Suprapubic skin (tissue), 4 donors: ENCODE measurements at regions not wholly inside any gene's neighbourhood (a gene's known extent, or its start where the extent isn't known, plus 50 kb on each side); places are given as distances from the start of the nearest gene placed in this dataset.
"Not testable (repeated sequence)": the region's sequence is repeated elsewhere in the genome, so short reads cannot be mapped to it uniquely, and the experiment has no call there.

Source experiments
- DNase-seq, 2 donors: peaks; one replicate each; pipeline ENCODE4 v3.0.0-alpha.2; 2019; ENCODE audit warnings: low spot score in 2 of 2
- H3K27ac ChIP-seq: fragments of 200-600 bp; sonication (generic); one replicate; pipeline ENCODE4 v1.5.1; 2019
- H3K27me3 ChIP-seq: fragments of 200-600 bp; sonication (generic); one replicate; pipeline ENCODE4 v1.5.1; 2019
- H3K36me3 ChIP-seq: fragments of 200-600 bp; sonication (generic); one replicate; pipeline ENCODE4 v1.5.1; 2019
- H3K4me1 ChIP-seq: fragments of 200-600 bp; sonication (generic); one replicate; pipeline ENCODE4 v1.5.1; 2019
- H3K4me3 ChIP-seq: fragments of 200-600 bp; sonication (generic); one replicate; pipeline ENCODE4 v1.5.1; 2019; ENCODE audit warnings: mild to moderate bottlenecking
- H3K9me3 ChIP-seq: fragments of 200-600 bp; sonication (generic); one replicate; pipeline ENCODE4 v1.5.1; 2019
- CTCF ChIP-seq, 2 donors: fragments of 200-600 bp in 1 of 2; fragments of 450-650 bp in 1 of 2; sonication (generic) in 1 of 2; IDR thresholded peaks; one replicate each; pipeline ENCODE4 v1.5.1; 2016 to 2019; ENCODE audit warnings: antibody characterized with exemption in 2 of 2, mild to moderate bottlenecking in 1 of 2, moderate library complexity in 1 of 2
- EP300 ChIP-seq: sonication (generic); formaldehyde crosslinking; IDR thresholded peaks from one replicate; pipeline ENCODE4 v1.6.1; 2017; ENCODE audit warnings: antibody characterized with exemption
- POLR2A ChIP-seq, 2 donors: fragments of 450-650 bp; IDR thresholded peaks; one replicate each; pipeline ENCODE4 v1.6.1; 2017; ENCODE audit warnings: antibody characterized with exemption in 2 of 2, mild to moderate bottlenecking in 2 of 2, moderate library complexity in 2 of 2
- POLR2AphosphoS5 ChIP-seq, 3 donors: sonication (generic); formaldehyde crosslinking; IDR thresholded peaks; one replicate each; pipeline ENCODE4 v1.6.1; 2017; ENCODE audit warnings: antibody characterized with exemption in 3 of 3
- WGBS: methylation state at CpG from one replicate; pipeline ENCODE4 v1.1.5; 2018; 5-methylcytosine and 5-hydroxymethylcytosine counted together

- no peak overlapping the region for H3K27ac ChIP-seq
- no peak for DNase-seq
- H3K36me3 ChIP-seq = no peaks in the 10 kb centered on the region
- H3K4me3 ChIP-seq = no peak overlapping the region
- H3K4me1 ChIP-seq = no peaks in the 10 kb centered on the region
- WGBS = 74% methylated on average over 3 of the region's 3 CpGs
- peaks cover 3% of the 10 kb centered on the region for H3K27me3 ChIP-seq
- H3K9me3 ChIP-seq = no peaks in the 10 kb centered on the region
- TF ChIP-seq POLR2AphosphoS5 (IDR thresholded peaks at IDR 0.05) = no peak
- no peak for TF ChIP-seq CTCF (IDR thresholded peaks at IDR 0.05)
- TF ChIP-seq EP300 = no peak
- TF ChIP-seq POLR2A (IDR thresholded peaks at IDR 0.05) = no peak
Measured at GRCh38 chr15:79728867-79729266, 167.9 kb downstream of the MTHFS start.

GRCh38 chr15:79736435-79737000, 160.3 kb downstream of the MTHFS start:
- H3K9me3 ChIP-seq = no peaks in the 10 kb centered on the region
- WGBS = 32% methylated on average over 1 of the region's 1 CpG
- no peak overlapping the region for H3K4me3 ChIP-seq
- TF ChIP-seq POLR2AphosphoS5 (IDR thresholded peaks at IDR 0.05) = no peak
- H3K4me1 ChIP-seq = no peaks in the 10 kb centered on the region
- H3K27ac ChIP-seq = no peak overlapping the region
- no peak for DNase-seq
- H3K36me3 ChIP-seq = no peaks in the 10 kb centered on the region
- H3K27me3 ChIP-seq = no peaks in the 10 kb centered on the region

- H3K9me3 ChIP-seq = no peaks in the 10 kb centered on the region
- H3K4me1 ChIP-seq = no peaks in the 10 kb centered on the region
- 79% methylated on average over 6 of the region's 6 CpGs for WGBS
- TF ChIP-seq POLR2AphosphoS5 (IDR thresholded peaks at IDR 0.05) (no peak), POLR2A (IDR thresholded peaks at IDR 0.05) (no peak), EP300 (no peak), CTCF (IDR thresholded peaks at IDR 0.05) (no peak)
- no peaks in the 10 kb centered on the region for H3K36me3 ChIP-seq
- H3K4me3 ChIP-seq = no peak overlapping the region
- no peak overlapping the region for H3K27ac ChIP-seq
- no peak for DNase-seq
- no peaks in the 10 kb centered on the region for H3K27me3 ChIP-seq
Measured at GRCh38 chr15:79738143-79738542, 158.7 kb downstream of the MTHFS start.

GRCh38 chr15:79740561-79740960, 156.3 kb downstream of the MTHFS start:
- WGBS = 49% methylated on average over 2 of the region's 2 CpGs
- H3K4me1 ChIP-seq = no peaks in the 10 kb centered on the region
- no peak overlapping the region for H3K27ac ChIP-seq
- no peak overlapping the region for H3K4me3 ChIP-seq
- H3K9me3 ChIP-seq = no peaks in the 10 kb centered on the region
- TF ChIP-seq EP300 (no peak), CTCF (IDR thresholded peaks at IDR 0.05) (no peak), POLR2AphosphoS5 (IDR thresholded peaks at IDR 0.05) (no peak), POLR2A (IDR thresholded peaks at IDR 0.05) (no peak)
- no peak for DNase-seq
- no peaks in the 10 kb centered on the region for H3K27me3 ChIP-seq
- no peaks in the 10 kb centered on the region for H3K36me3 ChIP-seq

- no peak for DNase-seq
- TF ChIP-seq POLR2AphosphoS5 (IDR thresholded peaks at IDR 0.05) (no peak), CTCF (IDR thresholded peaks at IDR 0.05) (no peak), EP300 (no peak), POLR2A (IDR thresholded peaks at IDR 0.05) (no peak)
- no peaks in the 10 kb centered on the region for H3K4me1 ChIP-seq
- H3K27ac ChIP-seq = no peak overlapping the region
- H3K27me3 ChIP-seq = no peaks in the 10 kb centered on the region
- H3K36me3 ChIP-seq = no peaks in the 10 kb centered on the region
- no peak overlapping the region for H3K4me3 ChIP-seq
- H3K9me3 ChIP-seq = no peaks in the 10 kb centered on the region
- WGBS = 91% methylated on average over 10 of the region's 10 CpGs
Measured at GRCh38 chr15:79743032-79743431, 153.8 kb downstream of the MTHFS start.

- H3K27ac ChIP-seq, H3K36me3 ChIP-seq, H3K27me3 ChIP-seq, H3K4me1 ChIP-seq, H3K4me3 ChIP-seq, DNase-seq, H3K9me3 ChIP-seq: not testable (repeated sequence)
- WGBS = 58% methylated on average over 3 of the region's 3 CpGs
Measured at GRCh38 chr15:79744485-79744884, 152.3 kb downstream of the MTHFS start.
